ENCODE measurements at regions not wholly inside any gene's neighbourhood (a gene's known extent, or its start where the extent isn't known, plus 50 kb on each side); places are given as distances from the start of the nearest gene placed in this dataset.

DNA sequence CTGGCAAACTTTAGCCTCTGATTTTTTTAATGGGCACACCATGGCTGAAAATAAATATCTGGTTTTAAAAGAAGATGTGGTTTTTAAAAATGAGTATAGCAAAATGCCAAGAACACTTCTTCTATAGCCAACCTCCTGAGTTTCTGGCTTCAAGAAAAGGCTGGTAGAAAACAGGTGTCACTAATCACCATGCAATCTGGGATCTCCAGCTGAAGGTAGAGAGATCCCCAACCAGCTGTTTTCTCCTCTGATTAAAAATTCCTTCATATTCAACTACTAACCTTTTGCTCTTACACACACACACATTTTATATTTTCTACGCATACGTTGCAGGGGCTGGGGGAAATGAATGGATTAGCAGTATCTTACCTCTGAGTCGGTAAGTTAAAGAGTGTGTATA lies 279.6 kb upstream of the ROBO2 start:
- Histone ChIP-seq H3K27ac (ENCODE audit: low read length) (no peak overlapping the region), H3K9me3 (replicated peaks; ENCODE audit: insufficient read depth, low read length) (no peaks in the 10 kb centered on the region), H3F3A (ENCODE audit: insufficient read depth, low read length) (no peaks in the 10 kb centered on the region), H3K4me1 (ENCODE audit: low read length) (no peaks in the 10 kb centered on the region), H3K4me2 (ENCODE audit: low read depth, low read length) (no peak overlapping the region), H3K36me3 (replicated peaks; ENCODE audit: insufficient read depth, low read length) (no peaks in the 10 kb centered on the region), H2AFZ (ENCODE audit: low read length) (no peak overlapping the region), H3K4me3 (ENCODE audit: low read length) (no peak overlapping the region), H3K9ac (ENCODE audit: low read length) (no peak overlapping the region), H3K79me2 (ENCODE audit: low read length) (no peaks in the 10 kb centered on the region), H4K20me1 (ENCODE audit: insufficient read depth, low read length) (no peaks in the 10 kb centered on the region), H3K9me2 (replicated peaks; ENCODE audit: insufficient read depth, low read length) (no peaks in the 10 kb centered on the region), H3K27me3 (replicated peaks; ENCODE audit: insufficient read depth, low read length) (no peaks in the 10 kb centered on the region)
- no peak for DNase-seq
- TF ChIP-seq, protein P1, sequence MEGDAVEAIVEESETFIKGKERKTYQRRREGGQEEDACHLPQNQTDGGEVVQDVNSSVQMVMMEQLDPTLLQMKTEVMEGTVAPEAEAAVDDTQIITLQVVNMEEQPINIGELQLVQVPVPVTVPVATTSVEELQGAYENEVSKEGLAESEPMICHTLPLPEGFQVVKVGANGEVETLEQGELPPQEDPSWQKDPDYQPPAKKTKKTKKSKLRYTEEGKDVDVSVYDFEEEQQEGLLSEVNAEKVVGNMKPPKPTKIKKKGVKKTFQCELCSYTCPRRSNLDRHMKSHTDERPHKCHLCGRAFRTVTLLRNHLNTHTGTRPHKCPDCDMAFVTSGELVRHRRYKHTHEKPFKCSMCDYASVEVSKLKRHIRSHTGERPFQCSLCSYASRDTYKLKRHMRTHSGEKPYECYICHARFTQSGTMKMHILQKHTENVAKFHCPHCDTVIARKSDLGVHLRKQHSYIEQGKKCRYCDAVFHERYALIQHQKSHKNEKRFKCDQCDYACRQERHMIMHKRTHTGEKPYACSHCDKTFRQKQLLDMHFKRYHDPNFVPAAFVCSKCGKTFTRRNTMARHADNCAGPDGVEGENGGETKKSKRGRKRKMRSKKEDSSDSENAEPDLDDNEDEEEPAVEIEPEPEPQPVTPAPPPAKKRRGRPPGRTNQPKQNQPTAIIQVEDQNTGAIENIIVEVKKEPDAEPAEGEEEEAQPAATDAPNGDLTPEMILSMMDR (IDR thresholded peaks at IDR 0.05; ENCODE audit: low read length), result no peak
- TF ChIP-seq EZH2phosphoT487 (IDR thresholded peaks at IDR 0.05; ENCODE audit: low read length) (no peak), EZH2 (optimal IDR thresholded peaks at IDR 0.05; ENCODE audit: low read depth, low read length) (no peak)

DNA sequence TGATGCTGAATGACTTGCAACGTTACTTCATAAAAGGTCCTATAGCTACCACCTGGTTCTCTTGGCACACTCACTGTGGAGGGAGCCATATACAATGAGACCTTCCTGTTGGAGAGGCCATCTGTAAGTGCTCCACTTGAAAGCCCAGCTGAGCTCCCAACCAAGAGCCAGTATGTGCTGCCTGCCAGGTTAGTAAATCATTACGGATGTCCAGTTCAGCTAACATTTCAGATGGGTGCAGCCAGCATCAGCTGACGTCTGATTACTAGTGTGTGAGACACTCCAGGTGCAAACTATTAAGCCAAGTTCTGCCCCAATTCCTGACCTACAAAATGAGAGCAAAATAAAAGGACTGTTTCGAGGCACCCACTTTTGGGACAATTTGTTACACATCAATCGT lies 274.4 kb upstream of the ROBO2 start:
- Histone ChIP-seq H3K4me2 (ENCODE audit: low read depth, low read length) (no peak overlapping the region), H3K36me3 (replicated peaks; ENCODE audit: insufficient read depth, low read length) (no peaks in the 10 kb centered on the region), H3K27me3 (replicated peaks; ENCODE audit: insufficient read depth, low read length) (no peaks in the 10 kb centered on the region), H3K9me2 (replicated peaks; ENCODE audit: insufficient read depth, low read length) (no peaks in the 10 kb centered on the region), H3K79me2 (ENCODE audit: low read length) (no peaks in the 10 kb centered on the region), H3K9ac (ENCODE audit: low read length) (no peak overlapping the region), H3K4me1 (ENCODE audit: low read length) (no peaks in the 10 kb centered on the region), H3K4me3 (ENCODE audit: low read length) (no peak overlapping the region), H3F3A (ENCODE audit: insufficient read depth, low read length) (no peaks in the 10 kb centered on the region), H4K20me1 (ENCODE audit: insufficient read depth, low read length) (no peaks in the 10 kb centered on the region), H2AFZ (ENCODE audit: low read length) (no peak overlapping the region), H3K9me3 (replicated peaks; ENCODE audit: insufficient read depth, low read length) (no peaks in the 10 kb centered on the region), H3K27ac (ENCODE audit: low read length) (no peak overlapping the region)
- no peak for DNase-seq
- TF ChIP-seq, protein P1 (IDR thresholded peaks at IDR 0.05; ENCODE audit: low read length), result no peak
- TF ChIP-seq EZH2 (optimal IDR thresholded peaks at IDR 0.05; ENCODE audit: low read depth, low read length) (no peak), EZH2phosphoT487 (IDR thresholded peaks at IDR 0.05; ENCODE audit: low read length) (no peak)

DNA sequence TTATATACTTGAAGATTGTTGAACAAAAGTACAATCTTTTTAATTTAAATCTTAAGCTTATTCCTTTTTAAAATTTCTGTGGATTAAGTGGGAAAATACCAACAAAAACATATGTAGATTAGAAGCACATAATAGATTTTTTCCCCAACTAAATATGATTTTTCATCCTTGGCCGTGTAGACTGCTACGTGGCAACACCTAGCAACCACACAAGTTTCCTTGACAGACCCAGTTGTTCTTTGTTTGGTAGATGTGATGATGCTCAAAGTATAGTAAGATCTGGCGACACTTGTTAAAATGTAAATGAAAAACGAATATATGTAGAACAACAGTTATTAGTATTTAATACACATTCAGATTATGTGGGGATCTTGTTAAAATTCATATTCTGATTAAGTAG lies 271.0 kb upstream of the ROBO2 start:
- Histone ChIP-seq H2AFZ (ENCODE audit: low read length) (no peak overlapping the region), H3K4me1 (ENCODE audit: low read length) (no peaks in the 10 kb centered on the region), H3K27me3 (replicated peaks; ENCODE audit: insufficient read depth, low read length) (no peaks in the 10 kb centered on the region), H3K9me3 (replicated peaks; ENCODE audit: insufficient read depth, low read length) (no peaks in the 10 kb centered on the region), H3K27ac (ENCODE audit: low read length) (no peak overlapping the region), H4K20me1 (ENCODE audit: insufficient read depth, low read length) (no peaks in the 10 kb centered on the region), H3F3A (ENCODE audit: insufficient read depth, low read length) (no peaks in the 10 kb centered on the region), H3K9ac (ENCODE audit: low read length) (no peak overlapping the region), H3K79me2 (ENCODE audit: low read length) (no peaks in the 10 kb centered on the region), H3K36me3 (replicated peaks; ENCODE audit: insufficient read depth, low read length) (no peaks in the 10 kb centered on the region), H3K4me3 (ENCODE audit: low read length) (no peak overlapping the region), H3K4me2 (ENCODE audit: low read depth, low read length) (no peak overlapping the region), H3K9me2 (replicated peaks; ENCODE audit: insufficient read depth, low read length) (no peaks in the 10 kb centered on the region)
- no peak for DNase-seq
- no peak for TF ChIP-seq EZH2phosphoT487 (IDR thresholded peaks at IDR 0.05; ENCODE audit: low read length)
- TF ChIP-seq, protein P1 (IDR thresholded peaks at IDR 0.05; ENCODE audit: low read length), result no peak
- TF ChIP-seq EZH2 (optimal IDR thresholded peaks at IDR 0.05; ENCODE audit: low read depth, low read length), result no peak
